OCI-LY7 (cell line): ENCODE measurements at regions not wholly inside any gene's neighbourhood (a gene's known extent, or its start where the extent isn't known, plus 50 kb on each side); places are given as distances from the start of the nearest gene placed in this dataset.

ENCODE experiments used
- BruUV-seq: library from RNA; stranded (reverse); fragments of 400-500 nt; replicated peaks from 2 replicates; lab custom pipeline; 2021; lab: Mats Ljungman, UMichigan
- CTCF ChIA-PET: fragments of 300-600 bp; sonication (Branson Sonifier 250); formaldehyde crosslinking; loops from one replicate; lab custom pipeline; 2022; ENCODE audit warnings: antibody characterized with exemption; ENCODE audit not compliant: unreplicated experiment; lab: Charles Lee
- POLR2A ChIA-PET: fragments of 300-600 bp; sonication (Branson Sonifier 250); formaldehyde crosslinking; loops from one replicate; lab custom pipeline; 2022; ENCODE audit warnings: antibody characterized with exemption; lab: Charles Lee
- DNase-seq: peaks from one replicate; pipeline ENCODE4 v3.0.0-alpha.2; 2015; ENCODE audit warnings: low spot score
- H2AFZ ChIP-seq: fragments of 200-600 bp; sonication (generic), shearing (Covaris generic); 2 replicates; pipeline ENCODE4 v1.6.1; 2014; ENCODE audit warnings: mild to moderate bottlenecking, antibody characterized with exemption, low read length, moderate library complexity
- H3K27ac ChIP-seq: fragments of 200-600 bp; sonication (generic); 2 replicates; pipeline ENCODE4 v1.5.1; 2014; ENCODE audit warnings: mixed run types, low read depth, mild to moderate bottlenecking, moderate library complexity, low read length, inconsistent platforms; ENCODE audit not compliant: poor library complexity, severe bottlenecking
- H3K36me3 ChIP-seq: fragments of 200-600 bp; sonication (generic); 2 replicates; pipeline ENCODE4 v1.6.1; 2014; ENCODE audit warnings: mild to moderate bottlenecking, antibody characterized with exemption, low read length, moderate library complexity, mixed read lengths; ENCODE audit not compliant: insufficient read depth
- H3K4me1 ChIP-seq: fragments of 200-600 bp; sonication (generic); 2 replicates; pipeline ENCODE4 v1.5.1; 2014; ENCODE audit warnings: mild to moderate bottlenecking, low read length; ENCODE audit not compliant: insufficient read depth, poor library complexity, severe bottlenecking
- H3K4me2 ChIP-seq: fragments of 200-600 bp; sonication (generic); 2 replicates; pipeline ENCODE4 v1.6.1; 2014; ENCODE audit warnings: mild to moderate bottlenecking, low read length
- H3K4me3 ChIP-seq: fragments of 200-600 bp; sonication (generic); 2 replicates; pipeline ENCODE4 v1.5.1; 2014; ENCODE audit warnings: mild to moderate bottlenecking, low read depth, low read length; ENCODE audit not compliant: poor library complexity, severe bottlenecking
- H3K79me2 ChIP-seq: fragments of 200-600 bp; sonication (generic); 2 replicates; pipeline ENCODE4 v1.6.1; 2016; ENCODE audit warnings: low read depth, mild to moderate bottlenecking, low read length, moderate library complexity, mixed read lengths; ENCODE audit not compliant: insufficient read depth
- H3K9me2 ChIP-seq: fragments of 200-600 bp; sonication (generic); 2 replicates; pipeline ENCODE4 v1.6.1; 2016; ENCODE audit warnings: mild to moderate bottlenecking, low read length, mixed read lengths; ENCODE audit not compliant: insufficient read depth
- H3K9me3 ChIP-seq: fragments of 200-600 bp; sonication (generic); 2 replicates; pipeline ENCODE4 v1.6.1; 2014; ENCODE audit warnings: mild to moderate bottlenecking, mixed run types, low read length, mixed read lengths
- H4K20me1 ChIP-seq: fragments of 200-600 bp; sonication (generic); 2 replicates; pipeline ENCODE4 v1.6.1; 2014; ENCODE audit warnings: mild to moderate bottlenecking, antibody characterized with exemption, low read length, moderate library complexity, mixed read lengths; ENCODE audit not compliant: insufficient read depth
- CTCF ChIP-seq: fragments of 200-600 bp; sonication (generic); conservative IDR thresholded peaks from 2 replicates; pipeline ENCODE4 v1.5.1; 2014; ENCODE audit warnings: mild to moderate bottlenecking, antibody characterized with exemption, low read length, moderate library complexity, mixed read lengths
- EZH2phosphoT487 ChIP-seq: fragments of 200-600 bp; sonication (generic); IDR thresholded peaks from 2 replicates; pipeline ENCODE4 v1.6.1; 2018; ENCODE audit warnings: low read depth, borderline replicate concordance, mild to moderate bottlenecking, mixed run types, antibody characterized with exemption, low read length, moderate library complexity, mixed read lengths
- intact Hi-C: fragments of 100-400 bp; cut with micrococcal nuclease; formaldehyde crosslinking; loops from one replicate; pipeline ENCODE4 v1.10.0; 2022; ENCODE audit not compliant: unreplicated experiment

DNA sequence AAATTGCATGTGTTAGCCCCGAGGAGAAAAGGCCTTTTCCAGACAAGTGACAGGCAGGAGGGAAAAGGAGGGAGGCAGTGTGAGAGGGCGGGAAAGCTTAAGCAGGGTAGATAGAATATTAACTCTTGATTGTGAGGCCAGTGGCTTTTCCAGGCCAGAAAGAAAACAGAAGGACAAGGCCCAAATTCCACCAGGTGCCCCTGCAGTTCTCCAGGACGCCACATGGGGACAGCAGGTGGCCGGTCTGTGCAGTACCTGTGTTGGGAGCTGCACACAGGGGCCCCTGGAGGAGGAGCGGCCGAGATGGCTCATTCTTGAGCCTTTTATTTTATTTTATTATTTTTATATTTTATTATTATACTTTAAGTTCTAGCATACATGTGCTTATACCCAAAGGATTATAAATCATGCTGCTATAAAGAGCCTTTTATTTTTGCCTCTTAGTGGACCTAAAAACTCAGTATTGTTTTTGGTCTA lies 141.3 kb upstream of the KLF14 start:
- no peaks in the 10 kb centered on the region for H3K79me2 ChIP-seq
- no peak overlapping the region for H2AFZ ChIP-seq
- CTCF ChIA-PET, result no interaction called here
- no peaks in the 10 kb centered on the region for H3K9me2 ChIP-seq
- H3K4me2 ChIP-seq, result no peak overlapping the region
- DNase-seq, result peak; percentile 45
- POLR2A ChIA-PET, result interaction anchor here (1.1 kb wide), 1 partner anchor 24 kb away, joined by 3 read pairs; no protein-coding TSS in a partner anchor
- BruUV-seq, result TSS peak; percentile 5
- no peaks in the 10 kb centered on the region for H3K4me1 ChIP-seq
- intact Hi-C loops, result loop anchor here (5.0 kb wide), 1 partner anchor 637 kb away; no protein-coding TSS in a partner anchor
- peak; percentile 70 for TF ChIP-seq CTCF
- TF ChIP-seq EZH2phosphoT487, result no peak
- no peaks in the 10 kb centered on the region for H4K20me1 ChIP-seq
- peaks cover 11% of the 10 kb centered on the region for H3K36me3 ChIP-seq
- H3K9me3 ChIP-seq, result no peaks in the 10 kb centered on the region
- H3K4me3 ChIP-seq, result no peak overlapping the region
- no peak overlapping the region for H3K27ac ChIP-seq

GRCh38 chr7:130875901-130876300 lies 141.9 kb upstream of the KLF14 start:
- BruUV-seq, result no TSS peak
- ChIA-PET POLR2A (no interaction called here), CTCF (no interaction called here)
- H2AFZ ChIP-seq, result no peak overlapping the region
- no peaks in the 10 kb centered on the region for H4K20me1 ChIP-seq
- no peaks in the 10 kb centered on the region for H3K9me3 ChIP-seq
- peaks cover 7% of the 10 kb centered on the region for H3K36me3 ChIP-seq
- DNase-seq, result no peak
- no peak overlapping the region for H3K4me2 ChIP-seq
- no peak for TF ChIP-seq CTCF
- TF ChIP-seq EZH2phosphoT487, result no peak
- no peaks in the 10 kb centered on the region for H3K79me2 ChIP-seq
- no peaks in the 10 kb centered on the region for H3K4me1 ChIP-seq
- intact Hi-C loops, result loop anchor here (5.0 kb wide), 1 partner anchor 636 kb away; no protein-coding TSS in a partner anchor
- no peak overlapping the region for H3K4me3 ChIP-seq
- no peaks in the 10 kb centered on the region for H3K9me2 ChIP-seq
- H3K27ac ChIP-seq, result no peak overlapping the region

- DNase-seq, result no peak
- intact Hi-C loops, result loop anchor here (5.0 kb wide), 1 partner anchor 635 kb away; no protein-coding TSS in a partner anchor
- TF ChIP-seq CTCF (no peak), EZH2phosphoT487 (no peak)
- CTCF ChIA-PET, result no interaction called here
- Histone ChIP-seq H2AFZ (no peak overlapping the region), H3K9me3 (no peaks in the 10 kb centered on the region), H3K27ac (no peak overlapping the region), H4K20me1 (no peaks in the 10 kb centered on the region), H3K36me3 (peaks cover 14% of the 10 kb centered on the region), H3K4me2 (no peak overlapping the region), H3K79me2 (no peaks in the 10 kb centered on the region), H3K9me2 (no peaks in the 10 kb centered on the region), H3K4me1 (no peaks in the 10 kb centered on the region), H3K4me3 (no peak overlapping the region)
- POLR2A ChIA-PET, result no interaction called here
- BruUV-seq, result no TSS peak
Observed at GRCh38 chr7:130877236-130877990, 143.4 kb upstream of the KLF14 start.
